HG02840 (cell line): ENCODE measurements at regions not wholly inside any gene's neighbourhood (a gene's known extent, or its start where the extent isn't known, plus 50 kb on each side); places are given as distances from the start of the nearest gene placed in this dataset.

Source experiments
- ATAC-seq: cut with Tn5 transposase; IDR thresholded peaks from one replicate; pipeline ENCODE4 v1.9.1; 2021; ENCODE audit warnings: mild to moderate bottlenecking, moderate library complexity, moderate number of reproducible peaks; ENCODE audit not compliant: unreplicated experiment, low FRiP score

- ATAC-seq: no peak
Measured at GRCh38 chr6:105641504-105641903, 238.6 kb upstream of the PREP start.

GRCh38 chr6:105639124-105639523, 236.2 kb upstream of the PREP start:
- no peak for ATAC-seq

- ATAC-seq: no peak
Measured at GRCh38 chr6:105633814-105634213, 230.9 kb upstream of the PREP start.

DNA sequence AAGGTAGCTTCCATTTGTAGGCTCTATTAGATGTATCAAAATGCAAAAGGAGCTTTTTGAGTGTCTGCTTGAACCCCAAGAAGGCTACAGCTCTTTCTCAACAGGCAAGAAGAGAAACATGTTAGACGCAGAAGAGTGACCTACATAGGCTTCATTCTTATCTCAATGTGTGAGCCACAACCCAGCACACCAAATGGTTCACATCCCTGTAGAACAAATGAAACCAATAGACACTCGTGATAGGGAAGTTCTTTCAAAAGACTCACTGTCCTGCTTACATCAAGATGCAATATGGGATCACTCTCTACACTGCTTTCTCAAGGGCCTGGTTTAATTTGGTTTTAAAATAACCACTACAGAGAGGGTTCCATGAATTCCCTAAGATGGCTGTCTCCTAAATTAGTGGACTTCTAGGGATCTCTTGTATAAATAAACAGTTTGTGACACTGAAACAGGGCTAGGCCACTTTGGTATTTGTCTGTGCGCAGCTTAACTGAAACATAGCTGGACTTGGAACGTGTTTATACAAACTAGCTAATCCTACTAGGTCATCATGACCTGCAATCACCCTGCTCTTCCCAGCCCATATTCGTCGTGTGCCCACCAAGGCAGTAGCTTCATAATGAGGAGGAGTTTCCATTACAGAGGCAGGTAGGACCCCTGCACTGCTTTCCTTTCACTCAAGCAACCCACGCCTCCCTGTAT, 225.4 kb upstream of the PREP start:
- no peak for ATAC-seq

DNA sequence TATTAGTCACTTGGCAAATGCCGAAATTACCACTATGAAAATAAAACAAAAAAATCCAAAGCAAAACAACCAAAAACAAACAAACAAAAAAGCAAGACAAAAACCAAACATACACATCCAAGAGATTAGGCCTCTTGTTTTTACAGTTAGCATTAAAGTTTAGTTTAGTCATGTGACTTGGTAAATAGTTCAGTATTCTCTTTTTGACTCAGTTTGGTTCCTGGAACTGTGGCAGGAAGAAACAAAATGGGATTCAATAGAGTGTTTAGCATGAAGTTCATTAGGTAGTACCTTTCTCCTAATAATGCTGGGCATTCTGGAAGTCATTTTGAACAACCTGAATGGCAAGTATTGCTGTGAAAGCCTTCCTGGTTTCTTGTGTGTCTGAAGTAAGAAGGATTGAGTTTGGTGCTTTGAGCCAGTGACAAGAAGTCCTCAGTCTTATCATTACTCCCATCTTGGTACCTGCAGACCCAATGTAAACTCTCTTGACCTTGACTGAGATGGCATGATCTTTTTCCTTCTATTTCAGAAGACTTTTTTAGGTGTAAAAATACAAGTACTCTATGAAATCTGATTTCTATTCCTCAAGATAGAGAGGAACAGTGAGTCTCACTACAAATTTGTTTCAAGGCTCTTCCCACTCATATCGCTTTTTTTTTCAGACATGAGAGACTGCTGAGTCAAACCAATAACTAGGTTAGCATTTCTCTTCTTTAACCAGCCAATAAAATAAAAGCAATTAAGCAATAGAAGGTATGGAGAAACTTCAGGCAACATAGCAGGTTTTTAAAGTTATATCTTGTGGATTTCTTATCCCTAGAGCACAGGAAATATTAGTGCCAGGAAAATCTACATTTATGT, 223.6 kb upstream of the PREP start:
- ATAC-seq: no peak

DNA sequence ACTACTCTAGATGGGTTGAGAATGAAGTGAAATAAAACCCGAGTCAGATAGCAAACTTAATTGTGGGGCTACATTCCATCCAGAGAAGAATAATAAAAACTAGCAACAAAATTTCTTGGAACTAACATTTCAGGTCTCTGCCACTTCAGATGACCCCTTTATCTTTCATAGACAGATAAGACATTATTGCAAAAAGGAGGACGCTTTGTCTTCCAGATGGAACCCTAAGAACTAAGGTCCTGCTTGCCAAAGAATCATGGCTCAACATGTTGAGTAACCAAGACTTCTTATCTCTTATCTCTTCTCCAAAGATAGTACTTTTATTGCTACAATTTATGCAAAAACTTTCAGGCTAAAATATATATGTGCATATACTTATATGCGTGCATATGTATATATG, 221.1 kb upstream of the PREP start:
- no peak for ATAC-seq

GRCh38 chr6:105622226-105622625, 219.3 kb upstream of the PREP start:
- ATAC-seq: no peak

DNA sequence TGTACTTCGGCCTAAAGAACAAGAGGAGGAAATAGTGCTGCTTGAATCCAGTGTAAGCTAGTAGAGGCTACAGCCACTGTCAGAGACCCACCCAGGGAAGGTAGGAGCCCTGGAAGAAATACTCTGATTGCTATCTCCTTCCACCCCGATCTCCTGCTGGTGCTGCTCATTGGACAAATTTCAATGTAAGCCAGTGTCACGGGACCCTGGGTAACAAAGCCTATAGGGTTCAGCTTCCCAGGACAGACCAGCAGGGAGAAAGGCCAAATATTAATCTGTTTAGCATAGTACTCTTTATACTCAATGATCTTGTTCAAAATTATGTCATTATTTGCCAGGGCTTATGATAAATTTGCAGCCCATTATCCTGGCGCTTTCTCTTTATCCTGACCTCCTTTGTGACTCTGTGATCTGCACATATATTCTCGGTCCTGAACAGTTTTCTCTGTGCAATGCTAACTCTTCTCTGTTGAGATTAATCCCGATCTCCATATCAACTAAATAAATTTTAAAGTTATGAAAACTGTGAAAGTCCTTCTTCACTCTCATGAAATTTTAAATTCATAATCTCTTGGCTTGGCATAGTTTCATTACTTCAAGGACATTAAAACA, 218.8 kb upstream of the PREP start:
- no peak for ATAC-seq

GRCh38 chr6:105620878-105621277, 218.0 kb upstream of the PREP start:
- no peak for ATAC-seq

DNA sequence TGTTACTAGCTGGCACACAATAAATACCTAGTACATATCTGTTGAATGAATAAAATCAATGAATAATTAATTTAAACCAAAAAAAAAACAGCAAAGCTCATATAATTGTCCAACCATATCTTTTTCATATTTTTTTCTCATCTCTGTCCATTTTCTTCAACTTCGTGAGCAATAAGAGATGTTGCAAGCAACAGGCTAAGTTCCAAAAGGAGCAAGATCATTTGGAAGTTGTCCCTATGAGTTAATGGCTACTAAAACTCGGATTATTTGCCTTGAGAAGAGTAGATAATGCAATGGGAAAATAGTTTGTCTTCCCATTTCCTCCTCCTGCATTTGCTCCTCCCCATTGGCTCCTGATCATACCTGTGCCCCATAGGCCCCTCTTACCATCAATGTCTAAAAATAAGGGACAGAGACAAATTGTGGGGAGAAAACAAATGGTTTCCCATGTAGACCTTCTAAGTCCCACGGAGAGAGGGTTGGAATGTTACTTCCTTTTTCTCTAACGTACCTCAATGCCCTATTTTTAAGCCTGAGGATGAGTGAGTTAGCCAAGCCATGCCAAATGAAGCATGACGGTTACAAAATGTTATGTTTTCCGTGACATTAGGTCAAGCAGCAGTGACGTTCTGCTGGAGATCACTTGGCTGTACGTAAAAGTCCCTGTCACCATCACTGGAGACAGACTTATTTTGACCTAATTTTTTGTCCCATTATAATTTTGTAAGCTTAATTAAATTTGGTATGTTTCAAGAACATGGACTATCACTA, 217.3 kb upstream of the PREP start:
- no peak for ATAC-seq

- no peak for ATAC-seq
Measured at GRCh38 chr6:105618247-105618646, 215.4 kb upstream of the PREP start.

GRCh38 chr6:105616521-105616920, 213.6 kb upstream of the PREP start:
- ATAC-seq: no peak

DNA sequence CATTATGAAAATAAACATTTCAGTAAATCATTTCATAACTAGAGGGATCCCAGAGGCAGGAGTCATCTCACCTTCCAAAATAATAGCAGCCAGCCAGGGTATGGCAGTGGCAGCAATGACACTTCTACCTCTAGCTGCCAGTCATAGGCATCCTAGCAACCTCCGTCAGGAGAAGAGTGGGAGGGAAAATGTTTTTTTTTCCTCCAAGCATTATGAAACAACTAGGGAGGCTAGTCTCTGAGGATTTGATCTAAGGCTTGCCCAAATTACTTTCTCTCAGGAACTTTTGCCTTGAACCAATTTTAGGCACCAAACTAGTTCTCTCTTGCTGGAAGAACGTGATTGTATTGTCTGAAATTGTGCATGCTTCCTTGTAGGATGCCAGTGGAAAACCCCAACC, 208.7 kb upstream of the PREP start:
- ATAC-seq: no peak

- ATAC-seq: no peak
Measured at GRCh38 chr6:105609375-105609991, 206.6 kb upstream of the PREP start.

GRCh38 chr6:105608711-105609374, 206.0 kb upstream of the PREP start:
- ATAC-seq: no peak

GRCh38 chr6:105607636-105608621, 205.0 kb upstream of the PREP start:
- no peak for ATAC-seq

DNA sequence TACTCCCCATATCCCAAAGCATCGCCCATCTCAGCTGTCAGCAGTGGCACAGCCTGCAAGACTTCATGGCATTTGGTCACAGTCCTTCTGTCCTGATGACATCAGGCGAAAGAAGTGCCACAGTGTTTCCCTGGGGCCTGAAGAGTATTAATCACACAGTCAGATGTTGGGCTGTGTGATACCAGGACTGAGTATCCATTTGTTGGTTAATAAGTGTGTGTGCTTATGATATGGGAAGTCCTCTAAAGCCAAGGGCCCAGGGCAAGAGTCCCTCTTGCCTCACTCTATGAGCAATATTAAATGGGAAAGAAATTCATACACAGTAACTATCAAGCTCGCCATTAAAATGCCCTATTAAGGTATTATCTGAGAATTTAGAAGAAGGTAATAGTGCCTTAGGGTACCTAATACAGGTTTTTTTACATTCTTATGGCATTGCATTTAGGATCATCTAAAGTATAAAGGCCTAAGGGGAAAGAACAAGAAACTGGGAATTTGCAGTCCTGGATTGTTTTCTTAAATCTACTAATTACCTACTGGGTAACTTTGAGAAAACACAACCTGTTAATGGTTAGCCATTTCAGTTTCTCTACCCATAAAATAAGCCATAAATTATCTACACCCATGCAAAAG, 204.1 kb upstream of the PREP start:
- ATAC-seq: no peak

DNA sequence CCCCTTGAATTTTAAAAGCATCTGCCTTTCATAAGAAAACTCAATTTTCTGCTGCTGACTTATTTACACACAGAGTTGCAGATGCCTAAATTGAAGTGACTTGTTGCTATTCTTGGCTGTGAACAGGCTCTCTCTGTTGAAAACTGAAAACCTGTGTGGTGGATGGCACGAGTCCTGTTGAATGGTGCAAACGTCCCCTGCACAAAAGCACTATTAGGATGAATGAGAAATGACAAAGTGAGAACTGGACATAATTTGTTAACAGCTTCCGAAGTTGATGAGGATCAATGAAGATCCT, 201.7 kb upstream of the PREP start:
- ATAC-seq: no peak
